H9 (cell line): ENCODE measurements at regions not wholly inside any gene's neighbourhood (a gene's known extent, or its start where the extent isn't known, plus 50 kb on each side); places are given as distances from the start of the nearest gene placed in this dataset.

Source experiments
- DNase-seq: peaks from one replicate; pipeline ENCODE4 v3.0.0-alpha.2; 2017
- H2AFZ ChIP-seq: one replicate; pipeline ENCODE4 v1.6.1; 2013; ENCODE audit warnings: mild to moderate bottlenecking, low read length, control low read depth, moderate library complexity
- H2AK5ac ChIP-seq: 2 replicates; pipeline ENCODE4 v1.6.1; 2013; ENCODE audit warnings: low read length, control low read depth, mixed read lengths; ENCODE audit not compliant: insufficient read length
- H2BK120ac ChIP-seq: one replicate; pipeline ENCODE4 v1.6.1; 2013; ENCODE audit warnings: low read depth, mild to moderate bottlenecking, low read length, control low read depth, inconsistent platforms; ENCODE audit not compliant: poor library complexity, severe bottlenecking
- H2BK12ac ChIP-seq: 2 replicates; pipeline ENCODE4 v1.6.1; 2013; ENCODE audit warnings: low read length, control low read depth, mixed read lengths, low read depth; ENCODE audit not compliant: insufficient read length
- H2BK15ac ChIP-seq: 2 replicates; pipeline ENCODE4 v1.6.1; 2013; ENCODE audit warnings: low read depth, low read length, control low read depth
- H2BK20ac ChIP-seq: one replicate; pipeline ENCODE4 v1.6.1; 2013; ENCODE audit warnings: low read depth, mild to moderate bottlenecking, low read length, control low read depth, inconsistent platforms; ENCODE audit not compliant: poor library complexity, severe bottlenecking
- H2BK5ac ChIP-seq: 2 replicates; pipeline ENCODE4 v1.6.1; 2013; ENCODE audit warnings: low read length, control low read depth, mixed read lengths; ENCODE audit not compliant: insufficient read length
- H3K14ac ChIP-seq: 2 replicates; pipeline ENCODE4 v1.6.1; 2013; ENCODE audit warnings: low read length, control low read depth; ENCODE audit not compliant: insufficient read depth
- H3K18ac ChIP-seq: 2 replicates; pipeline ENCODE4 v1.6.1; 2013; ENCODE audit warnings: low read depth, mild to moderate bottlenecking, mixed read lengths, low read length, control low read depth; ENCODE audit not compliant: insufficient read length
- H3K23ac ChIP-seq: 2 replicates; pipeline ENCODE4 v1.6.1; 2013; ENCODE audit warnings: low read length, control low read depth, mixed read lengths, low read depth; ENCODE audit not compliant: insufficient read length
- H3K23me2 ChIP-seq: 2 replicates; pipeline ENCODE4 v1.6.1; 2013; ENCODE audit warnings: low read depth, mild to moderate bottlenecking, mixed read lengths, low read length, control low read depth; ENCODE audit not compliant: insufficient read length, poor library complexity, severe bottlenecking
- H3K27ac ChIP-seq: 2 replicates; pipeline ENCODE4 v1.5.1; 2013; ENCODE audit warnings: low read length, control low read depth, mixed read lengths, low read depth; ENCODE audit not compliant: insufficient read length
- H3K27me3 ChIP-seq: 2 replicates; pipeline ENCODE4 v1.6.1; 2013; ENCODE audit warnings: low read length, control low read depth, inconsistent platforms; ENCODE audit not compliant: insufficient read depth
- H3K4ac ChIP-seq: 2 replicates; pipeline ENCODE4 v1.6.1; 2013; ENCODE audit warnings: low read depth, mild to moderate bottlenecking, control low read depth, inconsistent platforms, low read length, moderate library complexity
- H3K4me1 ChIP-seq: 2 replicates; pipeline ENCODE4 v1.6.1; 2013; ENCODE audit warnings: low read length, control low read depth, inconsistent platforms; ENCODE audit not compliant: insufficient read depth
- H3K4me2 ChIP-seq: 2 replicates; pipeline ENCODE4 v1.6.1; 2013; ENCODE audit warnings: low read length, control low read depth, mixed read lengths; ENCODE audit not compliant: insufficient read length, insufficient read depth
- H3K56ac ChIP-seq: 2 replicates; pipeline ENCODE4 v1.6.1; 2013; ENCODE audit warnings: low read depth, mild to moderate bottlenecking, mixed read lengths, low read length, control low read depth; ENCODE audit not compliant: insufficient read length
- H3K79me1 ChIP-seq: 2 replicates; pipeline ENCODE4 v1.6.1; 2013; ENCODE audit warnings: low read depth, mild to moderate bottlenecking, moderate library complexity, low read length, control low read depth, inconsistent platforms; ENCODE audit not compliant: insufficient read depth, poor library complexity, severe bottlenecking
- H3K79me2 ChIP-seq: 2 replicates; pipeline ENCODE4 v1.6.1; 2013; ENCODE audit warnings: low read length, control low read depth, inconsistent platforms; ENCODE audit not compliant: insufficient read depth
- H3K9ac ChIP-seq: 2 replicates; pipeline ENCODE4 v1.6.1; 2013; ENCODE audit warnings: low read length, control low read depth, mixed read lengths; ENCODE audit not compliant: insufficient read length; ENCODE audit errors: extremely low read depth
- H3K9me3 ChIP-seq: one replicate; pipeline ENCODE4 v1.6.1; 2013; ENCODE audit warnings: low read depth, low read length, inconsistent platforms; ENCODE audit not compliant: control insufficient read depth
- H3T11ph ChIP-seq: one replicate; pipeline ENCODE4 v1.6.1; 2013; ENCODE audit warnings: mild to moderate bottlenecking, low read length, control low read depth, inconsistent platforms
- H4K20me1 ChIP-seq: one replicate; pipeline ENCODE4 v1.6.1; 2013; ENCODE audit not compliant: control insufficient read depth, insufficient read length, insufficient read depth
- H4K5ac ChIP-seq: 2 replicates; pipeline ENCODE4 v1.6.1; 2013; ENCODE audit warnings: low read depth, mild to moderate bottlenecking, mixed read lengths, low read length, control low read depth; ENCODE audit not compliant: insufficient read length
- H4K8ac ChIP-seq: replicated peaks from 2 replicates; pipeline ENCODE4 v1.6.1; 2013; ENCODE audit warnings: low read length, control low read depth, mixed read lengths, low read depth; ENCODE audit not compliant: insufficient read length
- H4K91ac ChIP-seq: 2 replicates; pipeline ENCODE4 v1.6.1; 2013; ENCODE audit warnings: low read depth, mild to moderate bottlenecking, moderate library complexity, mixed read lengths, low read length, control low read depth; ENCODE audit not compliant: insufficient read length
- H3K27ac Mint-ChIP-seq, 3 experiments: 2 replicates in 2 of 3; 3 replicates in 1 of 3; pipeline ENCODE4 v1.8.0; 2020 to 2021; ENCODE audit warnings: mixed read lengths in 3 of 3, mild to moderate bottlenecking in 1 of 3, moderate library complexity in 1 of 3
- H3K27me3 Mint-ChIP-seq: 2 replicates; pipeline ENCODE4 v1.8.0; 2021; ENCODE audit warnings: low read depth, mild to moderate bottlenecking, moderate library complexity, mixed read lengths
- H3K36me3 Mint-ChIP-seq, 3 experiments: 2 replicates in 2 of 3; 3 replicates in 1 of 3; pipeline ENCODE4 v1.8.0; 2020 to 2021; ENCODE audit warnings: low read depth in 3 of 3, mixed read lengths in 3 of 3; ENCODE audit not compliant: insufficient read depth in 1 of 3
- H3K4me1 Mint-ChIP-seq, 2 experiments: 2 replicates each; pipeline ENCODE4 v1.8.0; 2020; ENCODE audit warnings: mixed read lengths in 2 of 2
- H3K4me3 Mint-ChIP-seq, 2 experiments: 2 replicates in 1 of 2; 3 replicates in 1 of 2; pipeline ENCODE4 v1.8.0; 2020 to 2021; ENCODE audit warnings: mild to moderate bottlenecking in 2 of 2, mixed read lengths in 2 of 2, moderate library complexity in 1 of 2
- H3K9me3 Mint-ChIP-seq, 2 experiments: 2 replicates in 1 of 2; 3 replicates in 1 of 2; pipeline ENCODE4 v1.8.0; 2020; ENCODE audit warnings: mild to moderate bottlenecking in 2 of 2, mixed read lengths in 2 of 2, moderate library complexity in 1 of 2
- WGBS: extraction: QIAGEN DNeasy Blood & Tissue Kit; methylation state at CpG from one replicate; pipeline ENCODE4 v1.1.7; 2013; ENCODE audit warnings: missing lambda C conversion rate, low lambda C conversion rate, mixed read lengths; ENCODE audit not compliant: insufficient read length; ENCODE audit errors: extremely low coverage; 5-methylcytosine and 5-hydroxymethylcytosine counted together
- TF ChIP-seq, protein P1 (sequence below): fragments of 200-600 bp; sonication (generic); conservative IDR thresholded peaks from 3 replicates; pipeline ENCODE4 v1.8.0; 2021; ENCODE audit warnings: antibody characterized with exemption, mild to moderate bottlenecking

DNA sequence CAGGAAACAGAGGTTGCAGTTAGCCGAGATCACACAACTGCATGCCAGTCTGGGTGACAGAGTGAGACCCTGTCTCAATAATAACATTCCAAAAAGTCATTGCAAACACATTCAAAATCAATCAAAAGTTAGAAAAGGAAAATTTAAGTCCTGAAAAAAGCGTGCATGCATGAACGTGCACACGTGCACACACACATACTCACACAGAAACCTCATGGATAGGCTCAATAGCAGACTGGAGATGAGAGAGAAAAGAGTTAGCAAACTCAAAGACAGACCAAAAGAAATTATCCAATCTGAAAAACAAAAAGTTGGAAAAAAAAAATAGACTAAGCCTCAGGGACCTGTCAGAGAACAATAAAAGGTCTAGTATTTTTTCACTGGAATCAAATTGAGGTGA lies 1005.6 kb downstream of the TBC1D22A start:
- H3K79me1 ChIP-seq: no peaks in the 10 kb centered on the region
- H3K4me1 Mint-ChIP-seq: no peaks in the 10 kb centered on the region
- H3T11ph ChIP-seq: no peak overlapping the region
- peaks cover 0 to 2% of the 10 kb centered on the region in 2 experiments; a peak in 2 of 5 replicates for H3K9me3 Mint-ChIP-seq
- H4K20me1 ChIP-seq: no peaks in the 10 kb centered on the region
- no peak overlapping the region for H2BK15ac ChIP-seq
- no peaks in the 10 kb centered on the region for H3K27me3 ChIP-seq
- H3K23ac ChIP-seq: no peak overlapping the region
- H2BK20ac ChIP-seq: no peak overlapping the region
- no peaks in the 10 kb centered on the region for H3K4me1 ChIP-seq
- H3K56ac ChIP-seq: no peak overlapping the region
- no peak overlapping the region for H3K9ac ChIP-seq
- H3K36me3 Mint-ChIP-seq: no peaks in the 10 kb centered on the region; a peak in 1 of 7 replicates
- no peak overlapping the region for H2BK12ac ChIP-seq
- no peak overlapping the region for H3K4me3 Mint-ChIP-seq
- no peak overlapping the region for H2BK120ac ChIP-seq
- no peak overlapping the region for H4K91ac ChIP-seq
- H2BK5ac ChIP-seq: no peak overlapping the region
- H2AFZ ChIP-seq: no peak overlapping the region
- H3K27me3 Mint-ChIP-seq: peaks cover 21% of the 10 kb centered on the region
- H3K27ac Mint-ChIP-seq: no peak overlapping the region
- H4K8ac ChIP-seq: no peak overlapping the region
- H3K18ac ChIP-seq: no peak overlapping the region
- no peaks in the 10 kb centered on the region for H3K9me3 ChIP-seq
- H3K14ac ChIP-seq: no peak overlapping the region
- no peak overlapping the region for H4K5ac ChIP-seq
- TF ChIP-seq, protein P1, sequence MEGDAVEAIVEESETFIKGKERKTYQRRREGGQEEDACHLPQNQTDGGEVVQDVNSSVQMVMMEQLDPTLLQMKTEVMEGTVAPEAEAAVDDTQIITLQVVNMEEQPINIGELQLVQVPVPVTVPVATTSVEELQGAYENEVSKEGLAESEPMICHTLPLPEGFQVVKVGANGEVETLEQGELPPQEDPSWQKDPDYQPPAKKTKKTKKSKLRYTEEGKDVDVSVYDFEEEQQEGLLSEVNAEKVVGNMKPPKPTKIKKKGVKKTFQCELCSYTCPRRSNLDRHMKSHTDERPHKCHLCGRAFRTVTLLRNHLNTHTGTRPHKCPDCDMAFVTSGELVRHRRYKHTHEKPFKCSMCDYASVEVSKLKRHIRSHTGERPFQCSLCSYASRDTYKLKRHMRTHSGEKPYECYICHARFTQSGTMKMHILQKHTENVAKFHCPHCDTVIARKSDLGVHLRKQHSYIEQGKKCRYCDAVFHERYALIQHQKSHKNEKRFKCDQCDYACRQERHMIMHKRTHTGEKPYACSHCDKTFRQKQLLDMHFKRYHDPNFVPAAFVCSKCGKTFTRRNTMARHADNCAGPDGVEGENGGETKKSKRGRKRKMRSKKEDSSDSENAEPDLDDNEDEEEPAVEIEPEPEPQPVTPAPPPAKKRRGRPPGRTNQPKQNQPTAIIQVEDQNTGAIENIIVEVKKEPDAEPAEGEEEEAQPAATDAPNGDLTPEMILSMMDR: no peak
- H2AK5ac ChIP-seq: no peak overlapping the region
- H3K27ac ChIP-seq: no peak overlapping the region
- no peak overlapping the region for H3K4me2 ChIP-seq
- no peaks in the 10 kb centered on the region for H3K23me2 ChIP-seq
- no peaks in the 10 kb centered on the region for H3K79me2 ChIP-seq
- DNase-seq: no peak
- no CpG with 5 or more reads among the region's 4 CpGs for WGBS
- no peak overlapping the region for H3K4ac ChIP-seq
